ENCODE measurements at regions not wholly inside any gene's neighbourhood (a gene's known extent, or its start where the extent isn't known, plus 50 kb on each side); places are given as distances from the start of the nearest gene placed in this dataset.

GRCh38 chr9:12511726-12512125 is 181.5 kb upstream of the TYRP1 start:
- TF ChIP-seq CTCF (IDR thresholded peaks at IDR 0.05) (no peak), EZH2 (IDR thresholded peaks at IDR 0.05; ENCODE audit: borderline replicate concordance, insufficient read depth, low read depth, low read length, poor library complexity, severe bottlenecking) (no peak)

All from B cell (primary cell).